ENCODE measurements at regions not wholly inside any gene's neighbourhood (a gene's known extent, or its start where the extent isn't known, plus 50 kb on each side); places are given as distances from the start of the nearest gene placed in this dataset.

GRCh38 chr3:84110787-84111186, 848.0 kb upstream of the CADM2 start:
- TF ChIP-seq CTCF (IDR thresholded peaks at IDR 0.05 in 2 of 3, conservative IDR thresholded peaks at IDR 0.05 in 1 of 3; ENCODE audit: borderline replicate concordance in 1 of 3, insufficient read depth in 1 of 3, low read depth in 2 of 3, low read length in 2 of 3): no peak
- TF ChIP-seq POLR2AphosphoS5 (IDR thresholded peaks at IDR 0.05; ENCODE audit: low read depth, low read length): no peak
- TF ChIP-seq SIN3A (IDR thresholded peaks at IDR 0.05; ENCODE audit: low read depth): no peak
- no peak for TF ChIP-seq EZH2phosphoT487 (IDR thresholded peaks at IDR 0.05; ENCODE audit: borderline replicate concordance)
- TF ChIP-seq POLR2A (IDR thresholded peaks at IDR 0.05; ENCODE audit: borderline replicate concordance, extremely low read depth, insufficient read depth, insufficient read length): no peak
- no peak for TF ChIP-seq EZH2 (IDR thresholded peaks at IDR 0.05)
- no peak for TF ChIP-seq JUND (IDR thresholded peaks at IDR 0.05)
- no peak for TF ChIP-seq FOSL1 (IDR thresholded peaks at IDR 0.05; ENCODE audit: low read depth)
- TF ChIP-seq RAD21 (IDR thresholded peaks at IDR 0.05; ENCODE audit: low read depth): no peak
- no peak for TF ChIP-seq ZNF274 (IDR thresholded peaks at IDR 0.05; ENCODE audit: low read depth, low read length)
- TF ChIP-seq ATF3 (IDR thresholded peaks at IDR 0.05): no peak
- no peak for TF ChIP-seq ZFX (IDR thresholded peaks at IDR 0.05)
- TF ChIP-seq MAX (IDR thresholded peaks at IDR 0.05): no peak
